HFFc6 (cell line): ENCODE measurements at regions not wholly inside any gene's neighbourhood (a gene's known extent, or its start where the extent isn't known, plus 50 kb on each side); places are given as distances from the start of the nearest gene placed in this dataset.

Experiments used
- DNase-seq: peaks from one replicate; pipeline ENCODE4 v3.0.0-alpha.2; 2018
- H3K27ac Mint-ChIP-seq: 2 replicates; pipeline ENCODE4 v1.8.0; 2020; ENCODE audit warnings: mild to moderate bottlenecking, mixed read lengths
- H3K27me3 Mint-ChIP-seq: 2 replicates; pipeline ENCODE4 v1.8.0; 2021; ENCODE audit warnings: mild to moderate bottlenecking, moderate library complexity, mixed read lengths; ENCODE audit not compliant: insufficient read depth
- H3K36me3 Mint-ChIP-seq: 2 replicates; pipeline ENCODE4 v1.8.0; 2021; ENCODE audit warnings: low read depth, mixed read lengths
- H3K4me1 Mint-ChIP-seq: 2 replicates; pipeline ENCODE4 v1.8.0; 2020; ENCODE audit warnings: low read depth, mixed read lengths
- H3K4me3 Mint-ChIP-seq: 2 replicates; pipeline ENCODE4 v1.8.0; 2020; ENCODE audit warnings: mild to moderate bottlenecking, moderate library complexity, mixed read lengths
- H3K9me3 Mint-ChIP-seq: 2 replicates; pipeline ENCODE4 v1.8.0; 2020; ENCODE audit warnings: mild to moderate bottlenecking, mixed read lengths
- CTCF ChIP-seq: fragments of 200-600 bp; sonication (generic); IDR thresholded peaks from 2 replicates; pipeline ENCODE4 v1.5.0; 2021; ENCODE audit warnings: antibody characterized with exemption, mild to moderate bottlenecking

DNA sequence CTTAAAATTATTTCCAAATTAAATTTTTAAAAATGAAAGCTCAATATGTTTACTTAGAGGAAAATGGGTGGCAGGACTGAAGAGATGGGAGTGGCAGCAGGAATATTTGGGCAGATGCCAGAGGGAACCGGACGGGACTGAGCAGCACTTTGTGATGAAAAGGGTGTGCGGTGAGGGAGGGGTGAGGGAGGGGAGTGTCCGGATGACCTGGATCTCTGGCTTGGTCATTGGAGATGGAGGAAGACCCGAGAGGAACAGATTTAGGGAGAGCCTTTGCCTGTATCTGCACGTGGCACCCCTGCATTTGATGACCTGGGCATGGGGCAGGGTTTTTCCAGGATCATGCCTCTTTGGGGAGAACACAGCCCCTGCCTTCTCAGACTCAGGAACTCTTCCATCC, 201.1 kb upstream of the MVB12B start:
- peaks cover 38% of the 10 kb centered on the region for H3K27me3 Mint-ChIP-seq

DNA sequence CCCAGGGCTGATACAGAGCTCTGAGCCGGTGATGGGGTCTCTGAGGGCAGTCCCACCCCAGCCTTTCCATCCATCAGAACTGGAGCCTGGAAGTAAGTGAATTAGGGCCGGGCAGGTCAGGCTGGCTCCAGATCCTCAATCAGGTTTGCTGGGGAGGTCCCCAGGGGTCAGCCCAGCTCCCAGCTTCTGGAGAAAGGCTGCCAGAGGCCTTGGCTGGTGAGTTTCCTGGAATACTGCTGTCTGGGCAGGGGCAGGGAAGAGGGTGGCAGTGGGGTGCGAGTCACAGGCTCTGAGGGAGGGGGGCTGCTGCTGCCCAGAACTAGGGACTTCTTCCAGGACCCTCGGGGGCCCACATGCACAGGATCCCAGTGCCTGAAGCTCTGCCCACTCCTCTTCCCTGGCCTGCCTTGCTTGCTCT, 200.6 kb upstream of the MVB12B start:
- Mint-ChIP-seq H3K27ac (no peak overlapping the region), H3K9me3 (no peaks in the 10 kb centered on the region; the same call in 1 of the 2 replicates), H3K4me1 (no peaks in the 10 kb centered on the region), H3K4me3 (no peak overlapping the region), H3K27me3 (peaks cover 36% of the 10 kb centered on the region), H3K36me3 (no peaks in the 10 kb centered on the region)
- TF ChIP-seq CTCF = no peak
- DNase-seq = no peak

More for the DNA sequence above, 201.1 kb upstream of the MVB12B start:
- H3K4me3 Mint-ChIP-seq = no peak overlapping the region
- no peaks in the 10 kb centered on the region for H3K36me3 Mint-ChIP-seq
- H3K27ac Mint-ChIP-seq = no peak overlapping the region
- TF ChIP-seq CTCF = no peak
- DNase-seq = no peak
- H3K4me1 Mint-ChIP-seq = no peaks in the 10 kb centered on the region
- no peaks in the 10 kb centered on the region; the same call in 1 of the 2 replicates for H3K9me3 Mint-ChIP-seq

- H3K27me3 Mint-ChIP-seq = peaks cover 37% of the 10 kb centered on the region
- TF ChIP-seq CTCF = no peak
- no peaks in the 10 kb centered on the region; the same call in 1 of the 2 replicates for H3K9me3 Mint-ChIP-seq
- H3K4me1 Mint-ChIP-seq = no peaks in the 10 kb centered on the region
- no peak overlapping the region for H3K27ac Mint-ChIP-seq
- no peak overlapping the region for H3K4me3 Mint-ChIP-seq
- H3K36me3 Mint-ChIP-seq = no peaks in the 10 kb centered on the region
- no peak for DNase-seq
Observed at GRCh38 chr9:126126807-126127206, 199.8 kb upstream of the MVB12B start.

DNA sequence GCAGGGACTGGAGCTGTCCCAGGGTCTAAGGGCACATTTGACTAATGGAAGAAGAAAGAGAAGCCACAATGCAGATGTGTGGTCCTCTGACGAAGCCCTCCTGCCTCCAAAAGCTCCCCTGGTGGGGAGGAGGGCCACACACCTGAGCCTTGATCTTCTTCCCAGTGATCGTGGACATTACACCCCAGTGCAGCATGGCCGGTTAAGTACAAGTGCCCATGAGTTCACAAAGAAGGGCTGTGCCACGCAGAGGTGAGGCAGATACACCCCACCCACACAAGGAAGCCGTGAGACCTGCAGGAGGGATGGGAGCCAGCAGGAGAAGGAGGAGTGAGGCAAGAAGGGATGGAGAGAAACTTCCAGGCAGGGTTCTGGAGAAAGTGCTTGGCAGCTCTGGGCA, 199.0 kb upstream of the MVB12B start:
- Mint-ChIP-seq H3K4me3 (no peak overlapping the region), H3K9me3 (peaks cover under 1% of the 10 kb centered on the region; the same call in 1 of the 2 replicates), H3K27me3 (peaks cover 36% of the 10 kb centered on the region), H3K27ac (no peak overlapping the region), H3K36me3 (no peaks in the 10 kb centered on the region), H3K4me1 (no peaks in the 10 kb centered on the region)
- no peak for DNase-seq
- TF ChIP-seq CTCF = no peak

- no peak for DNase-seq
- Mint-ChIP-seq H3K9me3 (peaks cover 5% of the 10 kb centered on the region; the same call in 1 of the 2 replicates), H3K36me3 (no peaks in the 10 kb centered on the region), H3K27ac (no peak overlapping the region), H3K4me3 (no peak overlapping the region), H3K27me3 (peaks cover 32% of the 10 kb centered on the region), H3K4me1 (no peaks in the 10 kb centered on the region)
- TF ChIP-seq CTCF = no peak
Observed at GRCh38 chr9:126128494-126129142, 198.0 kb upstream of the MVB12B start.
